ENCODE measurements at regions not wholly inside any gene's neighbourhood (a gene's known extent, or its start where the extent isn't known, plus 50 kb on each side); places are given as distances from the start of the nearest gene placed in this dataset.

DNA sequence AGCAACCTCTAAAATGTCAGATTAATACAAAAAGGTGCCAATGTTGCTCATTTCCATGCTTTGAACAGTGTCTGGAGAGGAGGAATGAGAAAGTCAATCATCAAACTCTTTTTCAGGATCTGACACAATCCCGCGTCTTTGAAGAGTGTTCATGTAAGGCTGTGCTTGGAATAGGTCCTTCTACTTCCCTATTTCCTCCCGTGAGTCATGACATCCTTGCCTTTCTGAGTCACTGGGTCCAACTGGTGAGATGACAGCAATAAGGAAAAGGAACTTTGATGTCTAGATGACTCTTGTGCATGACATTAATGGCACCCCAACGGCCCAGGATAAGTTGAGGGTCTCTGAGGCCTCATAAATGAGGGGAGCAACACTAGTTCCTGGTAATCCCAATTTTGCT, 109.0 kb upstream of the CELF4 start:
- DNase-seq (ENCODE audit: low read depth): no peak

DNA sequence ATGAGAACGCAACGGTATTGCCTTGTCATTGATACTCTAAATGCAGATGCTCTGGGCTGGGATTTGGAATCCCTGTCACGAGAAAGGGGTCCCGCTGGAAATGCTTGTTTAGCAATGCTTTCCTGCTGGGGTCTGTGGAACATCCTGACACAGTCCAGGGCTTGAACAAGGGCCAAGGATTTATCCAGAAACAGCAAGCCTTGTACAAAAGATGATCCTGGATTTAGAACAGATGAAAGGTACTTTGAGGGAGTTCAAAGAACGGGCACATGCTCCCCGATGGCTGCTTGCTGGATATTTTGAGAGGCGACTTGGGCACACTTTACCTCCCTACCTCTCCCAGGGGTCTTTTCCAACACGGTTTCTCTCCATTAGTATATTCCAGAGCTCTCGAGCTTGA, 108.1 kb upstream of the CELF4 start:
- no peak for DNase-seq (ENCODE audit: low read depth)

DNA sequence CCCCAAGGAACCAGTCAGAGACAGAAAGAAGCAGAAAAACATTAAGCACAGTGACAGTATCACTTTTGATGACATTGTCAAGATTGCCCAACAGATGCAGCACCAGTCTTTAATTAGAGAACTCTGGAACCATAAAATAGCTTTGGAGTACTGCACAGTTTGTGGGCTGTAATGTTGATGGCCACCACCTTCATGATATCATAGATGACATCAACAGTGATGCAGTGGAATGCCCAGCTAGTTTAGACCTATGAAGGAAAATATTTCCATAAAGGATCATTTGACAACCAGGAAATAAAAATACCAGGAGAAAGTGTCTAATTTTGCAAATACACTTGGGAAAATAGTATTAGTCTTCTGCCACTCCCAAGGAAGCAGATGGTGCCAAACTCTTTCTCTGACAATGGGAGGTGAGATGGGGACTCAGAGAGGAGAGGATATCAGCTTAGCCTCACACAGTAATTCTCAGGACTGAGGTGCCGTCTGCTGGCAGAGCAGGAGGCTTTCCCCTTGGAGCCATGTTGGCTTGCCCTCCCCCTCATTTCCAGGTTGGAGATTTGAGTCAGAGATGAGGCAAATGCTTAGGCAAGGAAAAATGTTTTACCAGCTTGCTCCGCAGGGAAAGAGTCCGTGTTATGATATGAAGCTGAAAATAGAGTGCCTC, 107.5 kb upstream of the CELF4 start:
- no peak for DNase-seq (ENCODE audit: low read depth)

DNA sequence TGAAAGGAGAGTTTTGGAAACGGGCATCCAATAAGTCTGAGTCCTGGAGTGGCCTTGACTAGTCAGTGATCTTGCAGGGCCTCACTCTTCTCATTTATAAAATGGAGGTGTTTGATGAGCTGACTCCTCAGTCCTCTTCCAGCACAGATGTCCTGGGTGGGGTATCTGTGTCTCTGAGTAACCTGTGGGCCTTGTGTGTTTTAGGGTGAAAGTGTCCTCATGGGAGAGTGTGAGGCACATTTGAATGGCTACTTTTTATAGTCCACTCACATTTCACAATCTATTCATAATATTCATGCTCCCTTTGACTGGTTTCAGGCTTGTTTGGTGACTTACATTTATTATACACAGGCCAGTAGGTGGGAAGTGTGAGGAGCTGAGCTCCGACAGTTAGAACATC, 106.4 kb upstream of the CELF4 start:
- no peak for DNase-seq (ENCODE audit: low read depth)

DNA sequence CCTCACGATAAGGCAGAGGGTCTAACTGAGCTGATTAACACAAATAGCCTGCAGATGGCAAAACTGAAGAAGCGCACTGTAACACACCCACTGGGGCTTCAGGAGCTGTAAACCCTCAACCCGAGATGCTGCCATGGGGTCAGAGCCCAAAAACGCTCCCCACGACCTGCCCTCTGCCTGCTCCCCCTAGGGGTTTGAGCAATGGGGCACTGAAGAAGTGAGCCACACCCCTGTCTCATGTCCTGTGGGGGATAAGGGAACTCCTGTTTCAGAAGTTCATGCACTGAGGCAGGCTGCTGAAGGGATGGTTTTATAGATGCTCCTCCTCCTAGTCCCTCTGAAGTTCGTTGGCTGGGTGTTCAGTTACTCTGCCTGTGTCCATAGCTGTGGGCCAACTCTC, 105.9 kb upstream of the CELF4 start:
- no peak for DNase-seq (ENCODE audit: low read depth)

DNA sequence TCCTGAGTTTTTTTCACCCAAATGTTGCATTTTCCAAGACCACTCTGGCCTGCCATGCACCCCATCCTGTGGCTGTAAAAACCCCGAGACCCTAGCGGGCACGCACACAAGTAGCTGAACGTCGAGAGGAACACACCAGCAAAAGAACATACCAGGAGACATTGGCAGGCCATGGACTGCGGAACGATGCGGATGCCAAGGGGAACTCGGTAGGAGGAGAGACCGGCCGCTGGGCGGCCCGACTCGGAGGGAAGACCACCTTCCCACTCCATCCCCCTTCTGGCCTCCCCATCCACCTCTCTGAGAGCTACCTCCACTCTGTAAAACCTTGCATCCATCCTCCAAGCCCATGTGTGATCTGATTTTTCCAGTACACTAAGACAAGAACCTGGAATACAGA, 105.5 kb upstream of the CELF4 start:
- DNase-seq (ENCODE audit: low read depth): no peak

DNA sequence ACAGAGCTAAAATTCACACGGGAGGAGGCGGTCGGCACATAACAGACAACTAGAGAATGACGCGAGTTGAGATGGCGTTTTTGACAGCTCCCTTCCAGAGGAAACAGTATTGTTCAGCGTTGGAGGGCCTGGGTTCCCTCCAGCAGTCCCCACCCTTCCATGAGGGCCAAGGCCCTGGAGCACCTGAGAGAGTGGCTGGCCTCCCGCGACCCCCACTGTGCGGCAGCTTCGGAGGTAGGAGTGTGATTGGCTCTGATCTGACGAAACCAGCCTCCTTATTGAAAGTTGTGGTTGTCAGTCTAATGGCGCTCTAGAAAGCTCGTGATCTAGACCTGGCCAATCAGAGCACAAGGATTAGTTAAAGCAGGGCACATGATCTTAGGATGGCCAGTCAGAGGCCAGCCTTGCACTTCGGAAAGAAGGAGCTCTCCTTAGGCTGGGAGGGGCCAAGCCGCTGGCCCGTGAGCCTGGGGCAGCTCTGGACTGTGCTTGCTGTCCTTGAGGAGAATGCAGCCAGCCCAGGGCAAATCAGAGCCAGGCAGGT, 104.5 kb upstream of the CELF4 start:
- DNase-seq (ENCODE audit: low read depth): no peak

DNA sequence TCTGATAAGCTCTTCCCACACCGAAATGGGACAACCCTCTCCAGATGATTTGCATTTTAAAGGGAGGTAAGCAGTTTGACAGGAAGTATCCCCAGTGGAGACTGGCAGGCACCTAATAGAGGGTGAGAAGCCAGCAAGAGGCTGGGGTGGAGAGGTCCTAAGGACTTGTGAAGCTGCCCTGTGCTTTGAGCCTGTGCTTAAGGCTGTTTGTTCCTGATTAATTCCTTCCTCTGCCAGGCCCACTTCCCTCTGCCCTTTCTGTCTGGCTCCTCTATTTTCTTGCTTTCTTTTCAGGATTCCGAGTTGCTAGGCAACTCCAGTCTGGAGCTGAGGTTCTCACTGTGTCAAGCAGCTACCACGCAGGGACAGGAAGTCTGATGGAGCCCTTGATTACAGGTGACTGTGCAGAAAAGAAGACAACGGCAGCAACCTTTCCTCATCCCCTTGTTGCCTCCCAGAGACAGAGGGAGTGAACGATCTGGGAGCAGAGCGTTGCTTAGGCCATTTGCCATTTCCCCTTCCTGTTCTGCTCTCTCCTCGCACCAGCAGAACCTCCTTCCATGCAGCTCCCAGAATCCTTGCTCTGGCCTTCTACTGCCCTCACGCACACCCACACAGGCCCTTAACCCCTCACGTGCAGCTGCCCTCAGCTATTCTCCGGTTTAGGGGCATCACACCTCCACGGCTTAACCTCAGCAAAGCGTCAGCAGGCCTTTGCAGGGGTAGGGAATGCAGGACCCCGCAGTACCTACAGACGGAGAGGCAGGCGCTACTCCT, 103.6 kb upstream of the CELF4 start:
- DNase-seq (ENCODE audit: low read depth): no peak

DNA sequence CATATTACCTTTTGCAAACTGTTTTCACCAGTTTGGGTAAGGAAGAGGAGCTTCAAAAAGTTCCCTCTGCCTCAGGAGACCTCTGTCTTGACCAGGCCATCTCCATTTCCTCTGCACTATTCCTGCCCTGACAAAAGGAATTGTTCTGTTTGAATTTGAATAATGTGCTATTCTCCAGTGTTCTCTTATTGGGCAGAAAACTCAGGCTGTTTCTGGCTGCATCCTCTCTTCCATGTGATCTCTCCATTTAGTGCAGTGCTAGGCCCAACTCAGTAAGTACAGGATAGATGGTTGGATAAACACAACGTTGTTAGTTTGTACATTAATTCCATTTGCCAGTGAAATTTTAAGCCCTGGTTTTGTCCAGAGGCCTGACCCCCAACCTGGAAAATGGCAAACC, 102.2 kb upstream of the CELF4 start:
- DNase-seq (ENCODE audit: low read depth): no peak

DNA sequence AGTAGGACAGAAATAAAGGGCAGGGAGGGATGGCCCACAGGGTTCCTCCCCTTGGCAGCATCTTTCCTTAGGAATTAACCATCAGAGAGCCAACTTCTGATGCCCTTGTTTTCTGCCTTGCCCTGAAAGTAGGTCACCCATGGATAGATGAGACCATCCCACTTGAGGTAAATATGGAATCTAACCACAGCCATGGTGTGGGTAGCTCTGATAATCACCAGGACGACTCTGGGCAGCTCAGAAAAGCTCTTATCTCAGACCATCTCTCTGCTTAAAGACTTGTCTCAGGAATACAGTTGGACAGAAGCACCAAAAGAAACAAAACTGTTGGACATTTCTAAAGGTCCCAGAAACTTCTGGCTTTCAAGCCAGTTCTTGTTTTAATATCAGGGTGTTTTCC, 101.4 kb upstream of the CELF4 start:
- DNase-seq (ENCODE audit: low read depth): no peak

DNA sequence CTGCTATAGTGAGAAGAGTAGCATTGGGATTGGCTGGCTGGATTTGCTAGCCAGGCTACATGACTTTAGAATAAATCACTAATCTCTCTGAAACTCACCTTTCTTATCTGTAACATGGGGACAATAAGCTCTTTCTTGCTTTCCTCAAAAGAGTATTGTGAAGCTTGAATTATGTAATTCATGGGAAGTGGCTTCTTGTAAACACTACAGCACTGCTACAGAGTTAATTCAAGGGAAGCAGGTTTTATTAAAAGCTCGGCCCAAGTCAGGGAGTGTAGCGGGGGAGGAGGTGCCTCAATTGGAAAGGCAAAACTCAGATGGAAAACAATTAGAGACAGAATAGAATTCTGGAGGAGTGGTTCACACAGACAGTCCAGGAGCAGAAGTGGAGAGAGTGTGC, 100.9 kb upstream of the CELF4 start:
- no peak for DNase-seq (ENCODE audit: low read depth)

DNA sequence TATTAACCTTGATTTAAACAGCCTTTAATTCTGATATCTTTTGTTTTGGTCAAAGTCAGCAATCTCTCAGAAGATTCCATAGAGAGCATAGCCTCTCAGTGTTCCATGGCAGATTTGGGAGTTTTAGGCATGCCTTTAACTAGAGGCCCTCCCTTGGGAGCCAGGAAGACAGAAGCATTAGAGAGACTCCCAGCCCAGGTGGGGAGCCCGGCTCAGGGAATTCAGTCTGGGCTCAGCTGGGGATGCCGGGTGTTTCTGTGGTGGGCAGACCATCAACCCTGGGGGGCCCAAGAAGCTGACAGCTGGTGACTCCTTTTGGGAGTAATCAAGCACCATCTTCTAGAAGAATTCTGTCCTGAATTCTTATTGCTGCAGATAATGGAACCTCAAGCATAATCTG, 99.7 kb upstream of the CELF4 start:
- DNase-seq (ENCODE audit: low read depth): no peak

DNA sequence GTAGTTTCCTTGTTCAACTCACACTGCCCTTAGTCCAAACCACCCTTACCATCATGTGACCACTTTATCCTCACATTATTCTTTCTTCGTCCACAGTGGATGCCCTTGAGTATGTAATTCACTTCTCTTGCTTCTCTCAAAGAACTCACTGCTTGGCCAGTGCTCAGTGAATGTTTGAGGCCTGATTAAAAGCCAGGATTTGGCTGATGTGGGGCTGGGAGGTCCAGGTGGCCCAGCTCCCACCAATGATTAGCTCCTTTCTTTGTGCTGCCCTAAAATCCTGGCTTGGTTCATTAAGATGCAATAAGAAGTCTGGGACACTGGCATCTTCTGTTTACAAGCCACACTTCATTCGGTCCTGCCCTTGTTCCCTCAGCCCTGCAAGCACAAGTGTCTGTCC, 97.8 kb upstream of the CELF4 start:
- DNase-seq (ENCODE audit: low read depth): no peak

DNA sequence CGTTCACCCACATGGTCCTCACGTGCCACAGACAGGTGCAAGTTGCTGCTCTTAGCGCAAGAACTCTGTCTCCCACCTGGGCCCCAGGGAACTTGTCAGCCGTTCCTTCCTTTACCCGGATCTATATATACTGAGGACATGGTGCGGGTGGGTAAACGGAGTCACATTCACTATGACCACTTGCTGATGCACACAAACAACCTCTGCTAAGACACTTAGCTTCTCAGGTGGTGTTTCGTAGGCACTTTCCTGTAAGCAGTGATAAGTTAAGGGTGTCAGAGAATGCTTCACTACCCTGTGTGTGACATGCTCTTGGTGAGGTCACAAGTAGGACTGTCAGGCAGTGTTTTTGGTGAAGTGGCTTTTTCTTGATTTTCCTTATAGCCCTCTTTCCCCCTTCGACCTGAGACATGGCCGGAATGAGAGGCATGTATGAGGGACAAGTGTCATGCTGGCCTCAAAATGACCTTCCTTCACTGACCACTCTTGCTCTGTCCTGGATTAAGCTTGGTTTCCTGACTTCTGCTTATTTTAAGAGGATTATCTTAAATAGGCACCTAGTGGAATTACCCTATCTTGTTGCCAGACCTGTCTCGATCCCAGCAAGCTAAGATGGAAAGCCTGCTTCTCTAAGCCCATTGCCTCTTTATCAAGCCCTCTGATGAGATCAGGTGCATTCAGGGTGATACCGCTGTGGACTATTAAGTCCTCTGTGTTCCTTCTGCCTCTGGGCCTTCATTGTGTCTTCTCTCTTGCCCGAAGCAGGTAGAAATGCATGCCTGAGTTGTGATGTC, 97.1 kb upstream of the CELF4 start:
- DNase-seq (ENCODE audit: low read depth): no peak

DNA sequence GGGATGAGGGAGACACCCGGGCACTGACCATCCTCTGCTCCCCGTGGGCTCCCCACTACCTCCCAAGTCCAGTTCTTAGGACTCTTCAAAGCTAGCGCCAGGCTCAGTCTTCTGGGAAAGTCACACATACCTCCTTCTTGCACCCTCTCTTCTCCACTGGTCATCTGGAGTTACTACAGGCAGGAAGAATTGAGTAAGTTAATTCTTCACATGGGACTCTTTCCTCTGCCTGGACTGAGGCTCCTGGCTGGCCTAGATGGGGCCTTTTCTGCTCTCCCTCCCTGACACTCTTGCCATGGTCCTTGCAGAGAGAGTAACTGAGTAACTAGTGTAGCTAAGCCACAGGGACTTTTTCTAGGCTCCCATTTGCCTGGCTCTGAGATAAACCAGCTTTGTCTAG, 96.5 kb upstream of the CELF4 start:
- no peak for DNase-seq (ENCODE audit: low read depth)

DNA sequence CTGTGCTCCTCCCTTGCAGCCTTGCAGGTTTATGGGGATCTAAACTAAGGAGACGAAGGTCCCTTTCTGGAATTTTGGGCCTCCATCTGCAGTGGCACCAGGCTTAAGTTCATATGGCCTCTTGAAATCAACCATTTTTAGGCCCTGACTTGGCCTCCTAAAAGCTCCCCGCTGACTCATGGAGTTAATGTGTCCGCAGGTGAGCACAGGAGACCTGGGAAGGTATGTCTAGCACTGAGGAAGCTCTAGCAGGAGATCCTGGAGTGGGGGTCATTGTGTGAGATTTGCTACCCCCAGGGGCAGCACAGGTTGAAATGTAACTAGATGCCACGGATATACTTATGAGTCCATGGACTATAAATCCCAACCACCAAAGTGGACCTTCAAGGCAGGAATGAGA, 95.9 kb upstream of the CELF4 start:
- DNase-seq (ENCODE audit: low read depth): no peak

DNA sequence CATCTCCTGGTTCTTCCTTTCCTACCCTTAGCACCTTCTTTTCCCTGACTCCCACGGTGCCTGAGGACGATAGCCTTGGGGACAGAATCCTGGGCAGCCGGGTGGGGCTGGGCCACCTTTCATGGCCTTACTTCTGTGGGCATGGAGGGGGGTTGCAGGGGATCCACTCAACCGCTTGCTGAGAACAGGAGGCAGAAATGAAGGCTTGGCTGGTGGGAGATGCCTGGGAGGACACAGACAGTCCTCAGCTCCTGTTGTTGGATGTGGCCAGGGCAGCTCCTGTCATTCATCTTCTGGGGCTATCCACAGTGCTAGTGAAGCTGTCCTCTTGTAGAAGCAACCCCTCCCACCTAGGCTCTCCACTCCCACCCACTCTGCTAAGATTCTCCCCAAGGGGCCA, 95.5 kb upstream of the CELF4 start:
- no peak for DNase-seq (ENCODE audit: low read depth)

DNA sequence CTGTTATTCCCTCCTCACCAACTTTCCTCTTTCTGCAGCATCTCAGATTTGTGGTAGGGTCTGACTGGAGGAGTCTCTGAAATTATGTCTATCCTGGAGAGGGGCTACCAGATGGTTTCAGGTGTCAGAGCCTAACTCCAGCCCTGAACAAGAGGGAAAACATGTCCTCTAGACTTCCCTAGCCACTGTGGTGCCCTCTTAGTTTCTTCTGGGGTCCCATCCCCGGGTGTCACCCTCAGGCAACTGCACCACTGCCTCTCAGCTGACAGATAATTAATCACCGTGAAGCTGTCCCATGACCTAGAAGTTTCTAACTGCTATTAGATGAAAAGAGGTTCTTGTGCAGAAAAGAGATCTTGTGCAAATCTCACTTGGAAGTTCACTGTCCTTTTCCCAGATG, 95.1 kb upstream of the CELF4 start:
- no peak for DNase-seq (ENCODE audit: low read depth)

DNA sequence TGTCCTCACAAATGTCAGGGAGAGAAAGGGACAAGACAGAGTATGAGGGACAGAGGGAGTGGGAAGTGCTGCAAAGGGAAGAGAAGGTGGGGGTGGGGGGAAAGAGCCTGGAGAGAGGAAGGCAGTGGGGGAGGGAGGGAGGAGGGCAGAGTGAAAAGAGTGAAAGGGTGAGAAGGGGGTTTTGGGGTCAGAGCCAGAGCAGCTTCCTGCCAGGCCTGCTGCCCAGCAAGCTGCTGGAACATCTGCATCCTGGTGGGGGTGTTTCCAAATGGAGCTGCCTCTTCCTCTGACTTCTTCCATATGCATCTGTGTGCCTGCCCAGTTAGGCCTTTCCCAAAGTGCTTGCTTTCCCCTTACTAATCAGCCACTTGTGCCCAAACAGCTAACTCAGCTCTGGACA, 94.3 kb upstream of the CELF4 start:
- DNase-seq (ENCODE audit: low read depth): no peak

DNA sequence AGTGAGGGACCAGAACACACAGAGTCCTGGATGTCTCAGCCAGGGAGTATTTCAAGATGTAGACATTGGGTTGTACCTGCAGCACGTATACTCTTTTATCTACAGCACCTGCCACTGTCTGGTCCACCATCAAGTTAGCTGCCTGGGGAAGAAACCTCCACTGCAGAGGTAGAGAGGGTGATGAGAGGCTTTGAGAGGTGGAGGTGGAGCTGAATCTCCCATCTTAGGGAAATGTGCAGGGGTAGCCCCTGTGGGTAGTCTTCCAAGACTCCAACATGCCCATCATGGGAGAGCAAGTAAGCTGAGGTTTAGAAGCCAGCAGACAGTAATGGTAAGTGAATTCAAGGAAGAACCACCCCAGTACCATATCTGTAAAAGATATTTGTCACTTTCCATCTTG, 93.3 kb upstream of the CELF4 start:
- DNase-seq (ENCODE audit: low read depth): no peak

DNA sequence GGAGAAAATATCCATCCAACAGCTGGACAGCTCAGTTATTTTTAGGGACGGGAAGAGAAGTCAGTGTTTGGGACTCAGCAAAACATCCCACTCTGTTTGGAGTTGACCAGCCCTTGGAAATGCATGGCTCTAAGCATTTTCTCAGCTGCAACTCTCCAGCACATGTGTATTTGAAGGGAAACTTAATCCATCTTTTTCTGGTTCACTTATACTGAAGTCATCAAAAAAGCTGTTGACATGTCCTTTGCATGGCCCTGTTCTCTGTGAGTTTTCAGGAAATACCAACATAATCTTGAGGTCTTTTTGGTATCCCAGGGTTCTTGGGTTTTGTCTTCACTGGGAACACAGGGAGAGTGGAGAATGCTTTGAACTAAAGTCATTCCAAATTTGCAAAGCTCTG, 91.9 kb upstream of the CELF4 start:
- DNase-seq (ENCODE audit: low read depth): no peak

DNA sequence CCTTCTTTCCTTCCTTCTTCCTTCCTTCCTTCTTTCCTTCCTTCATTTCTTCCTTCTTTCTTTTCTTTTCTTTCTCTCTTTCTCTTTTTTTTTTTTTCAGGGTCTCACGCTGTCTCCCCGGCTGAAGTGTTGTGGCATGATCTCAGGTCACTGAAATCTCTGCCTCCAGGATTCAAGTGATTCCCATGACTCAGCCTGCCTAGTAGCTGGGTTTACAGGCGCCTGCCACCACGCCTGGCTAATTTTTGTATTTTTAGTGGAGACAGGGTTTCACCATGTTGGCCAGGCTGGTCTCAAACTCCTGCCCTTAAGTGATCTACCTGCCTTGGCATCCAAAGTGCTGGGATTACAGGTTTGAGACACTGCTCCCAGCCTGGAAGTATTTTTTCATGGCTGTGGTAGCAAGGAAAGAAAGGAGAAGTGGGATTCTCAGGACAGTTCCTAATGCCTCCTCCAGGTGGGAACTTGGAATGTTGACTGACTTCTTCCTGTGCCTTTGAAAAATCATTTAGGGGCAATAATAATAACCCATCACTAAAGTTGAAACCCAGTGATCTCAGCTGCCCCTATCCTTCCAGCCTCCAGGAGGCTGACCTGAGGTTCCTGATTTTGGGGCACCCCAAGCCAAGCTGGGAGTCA, 89.3 kb upstream of the CELF4 start:
- DNase-seq (ENCODE audit: low read depth): no peak

DNA sequence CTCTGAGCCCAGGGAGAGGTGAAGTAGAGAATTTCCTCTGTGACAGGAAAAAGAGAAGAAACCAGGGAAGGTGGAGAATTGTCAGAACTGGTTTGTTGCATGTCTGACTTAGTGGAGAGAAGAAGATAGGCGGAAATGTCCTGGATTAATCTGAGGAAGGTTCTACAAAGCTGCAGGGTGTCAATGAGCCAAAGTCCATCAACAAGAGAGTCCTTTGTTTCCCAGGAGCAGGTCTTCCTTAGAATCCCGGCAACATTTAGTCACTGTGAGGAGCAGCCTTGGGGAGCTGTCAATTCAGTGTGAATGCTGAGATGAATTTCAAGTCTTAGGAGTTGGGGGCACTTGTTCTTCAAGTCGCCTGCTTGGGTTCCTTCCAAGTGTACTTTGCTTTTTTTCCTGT, 88.4 kb upstream of the CELF4 start:
- no peak for DNase-seq (ENCODE audit: low read depth)

Data from fibroblast of gingiva (primary cell).